Thyroid gland (tissue), 4 donors: ENCODE measurements at regions not wholly inside any gene's neighbourhood (a gene's known extent, or its start where the extent isn't known, plus 50 kb on each side); places are given as distances from the start of the nearest gene placed in this dataset.

Source experiments
- DNase-seq, 2 donors: peaks; one replicate each; pipeline ENCODE4 v3.0.0-alpha.2; 2019
- H3K27ac ChIP-seq, 3 donors: fragments of 200-600 bp; sonication (generic); 1 replicate in 2 of 3; 2 replicates in 1 of 3; pipeline ENCODE4 v1.5.1; 2016 to 2019; ENCODE audit warnings: mild to moderate bottlenecking in 1 of 3, moderate library complexity in 1 of 3
- H3K27me3 ChIP-seq: fragments of 200-600 bp; sonication (generic); one replicate; pipeline ENCODE4 v1.5.1; 2019
- H3K36me3 ChIP-seq, 2 donors: fragments of 200-600 bp; sonication (generic); one replicate each; pipeline ENCODE4 v1.5.1; 2016 to 2019
- H3K4me1 ChIP-seq, 2 donors: fragments of 200-600 bp; sonication (generic); one replicate each; pipeline ENCODE4 v1.5.1; 2017 to 2019
- H3K4me3 ChIP-seq, 3 donors: fragments of 200-600 bp; sonication (generic); replicated peaks in 1 of 3; 1 replicate in 2 of 3; 2 replicates in 1 of 3; pipeline ENCODE4 v1.5.1; 2016; ENCODE audit warnings: mild to moderate bottlenecking in 1 of 3
- H3K9me3 ChIP-seq: fragments of 200-600 bp; sonication (generic); one replicate; pipeline ENCODE4 v1.5.1; 2017
- POLR2A ChIP-seq, 2 donors: fragments of 450-650 bp; IDR thresholded peaks; one replicate each; pipeline ENCODE4 v1.6.1; 2017; ENCODE audit warnings: antibody characterized with exemption in 2 of 2, mild to moderate bottlenecking in 2 of 2, moderate library complexity in 1 of 2
- WGBS, 2 donors: methylation state at CpG; one replicate each; pipeline ENCODE4 v1.1.5; 2017; 5-methylcytosine and 5-hydroxymethylcytosine counted together
- intact Hi-C: fragments of 100-400 bp; cut with DNase I; formaldehyde crosslinking; loops from one replicate; pipeline ENCODE4 v1.15.1; 2023
- TF ChIP-seq, protein P1 (sequence below), 6 experiments: fragments of 200-600 bp in 3 of 6; fragments of 450-650 bp in 3 of 6; sonication (generic) in 3 of 6; IDR thresholded peaks; one replicate each; pipeline ENCODE4 v1.5.1; 2016 to 2019; ENCODE audit warnings: antibody characterized with exemption in 6 of 6, mild to moderate bottlenecking in 2 of 6, inconsistent platforms in 1 of 6, moderate library complexity in 1 of 6

DNA sequence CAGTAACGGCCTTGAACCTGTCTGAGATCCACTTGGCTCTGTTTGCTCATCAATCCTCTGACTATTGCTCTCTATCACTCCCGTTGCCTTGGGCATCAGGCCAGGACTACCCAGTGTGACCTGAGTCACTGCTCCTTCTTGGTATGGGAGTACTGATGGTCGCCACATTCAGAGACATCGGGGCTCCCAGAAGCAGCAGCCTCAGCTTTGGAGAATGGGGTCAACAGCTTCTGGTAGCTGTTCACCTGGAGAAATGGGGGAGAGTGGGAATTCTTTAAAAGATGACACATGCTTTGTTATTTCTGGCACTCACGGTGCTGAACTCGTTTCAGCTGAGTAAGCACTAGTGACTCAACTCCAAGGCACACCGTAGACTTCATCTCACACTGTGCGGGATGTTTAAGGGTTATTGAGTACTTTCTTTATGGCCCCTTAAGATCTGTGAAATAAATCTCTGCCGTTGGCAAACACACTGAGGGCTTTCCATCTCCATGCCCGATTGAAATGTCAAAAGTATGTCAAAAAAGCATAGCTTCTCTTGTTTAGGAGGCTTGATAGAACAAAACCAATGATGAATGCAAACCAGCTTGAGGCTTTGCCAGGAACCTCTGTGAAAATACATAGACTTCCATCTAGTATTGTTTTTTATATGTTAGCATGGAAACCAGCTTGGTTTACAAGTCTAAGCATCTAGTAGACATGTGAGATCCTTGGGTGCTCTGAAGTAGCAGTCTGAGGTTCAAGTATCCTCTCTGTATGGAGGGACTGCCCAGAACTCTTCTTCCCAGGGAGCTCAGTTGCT, 333.1 kb downstream of the CXCL12 start:
- no peaks in the 10 kb centered on the region for H3K27me3 ChIP-seq
- WGBS, 2 donors = 32 to 35% methylated on average over 10 of the region's 10 CpGs
- no peaks in the 10 kb centered on the region for H3K36me3 ChIP-seq
- no peaks in the 10 kb centered on the region for H3K9me3 ChIP-seq
- peak; percentile 26 to 33 for DNase-seq
- H3K27ac ChIP-seq = no peak overlapping the region
- no peak overlapping the region for H3K4me3 ChIP-seq
- intact Hi-C loops = no loop called here
- H3K4me1 ChIP-seq = peaks cover 0 to 11% of the 10 kb centered on the region in 2 donors
- TF ChIP-seq POLR2A (IDR thresholded peaks at IDR 0.05) = no peak
- TF ChIP-seq, protein P1, sequence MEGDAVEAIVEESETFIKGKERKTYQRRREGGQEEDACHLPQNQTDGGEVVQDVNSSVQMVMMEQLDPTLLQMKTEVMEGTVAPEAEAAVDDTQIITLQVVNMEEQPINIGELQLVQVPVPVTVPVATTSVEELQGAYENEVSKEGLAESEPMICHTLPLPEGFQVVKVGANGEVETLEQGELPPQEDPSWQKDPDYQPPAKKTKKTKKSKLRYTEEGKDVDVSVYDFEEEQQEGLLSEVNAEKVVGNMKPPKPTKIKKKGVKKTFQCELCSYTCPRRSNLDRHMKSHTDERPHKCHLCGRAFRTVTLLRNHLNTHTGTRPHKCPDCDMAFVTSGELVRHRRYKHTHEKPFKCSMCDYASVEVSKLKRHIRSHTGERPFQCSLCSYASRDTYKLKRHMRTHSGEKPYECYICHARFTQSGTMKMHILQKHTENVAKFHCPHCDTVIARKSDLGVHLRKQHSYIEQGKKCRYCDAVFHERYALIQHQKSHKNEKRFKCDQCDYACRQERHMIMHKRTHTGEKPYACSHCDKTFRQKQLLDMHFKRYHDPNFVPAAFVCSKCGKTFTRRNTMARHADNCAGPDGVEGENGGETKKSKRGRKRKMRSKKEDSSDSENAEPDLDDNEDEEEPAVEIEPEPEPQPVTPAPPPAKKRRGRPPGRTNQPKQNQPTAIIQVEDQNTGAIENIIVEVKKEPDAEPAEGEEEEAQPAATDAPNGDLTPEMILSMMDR (IDR thresholded peaks at IDR 0.05) = no peak

DNA sequence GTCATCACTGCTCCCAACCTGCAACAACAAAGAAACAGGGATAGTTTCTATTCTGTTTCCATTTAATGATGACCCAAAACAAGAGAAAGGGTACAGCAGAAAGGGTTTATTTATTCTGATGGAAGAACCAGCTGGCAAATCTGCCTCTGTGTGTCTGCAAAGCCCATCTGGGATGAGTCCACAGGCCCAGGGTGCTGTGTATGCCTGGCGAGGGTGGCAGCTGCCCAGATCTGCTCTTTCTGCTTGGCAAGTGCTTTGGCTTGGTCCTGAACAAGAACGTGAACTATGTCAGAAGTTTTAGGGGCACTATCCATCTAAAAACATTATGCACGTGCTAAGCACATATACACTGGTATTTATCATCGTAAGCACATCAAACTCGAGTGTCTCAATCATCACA, 333.8 kb downstream of the CXCL12 start:
- Histone ChIP-seq H3K36me3 (no peaks in the 10 kb centered on the region), H3K4me1 (peaks cover 6 to 18% of the 10 kb centered on the region in 2 donors), H3K27me3 (no peaks in the 10 kb centered on the region), H3K9me3 (no peaks in the 10 kb centered on the region), H3K27ac (no peak overlapping the region), H3K4me3 (no peak overlapping the region)
- WGBS, 2 donors = 85 to 88% methylated on average over 5 of the region's 5 CpGs
- TF ChIP-seq, protein P1 (IDR thresholded peaks at IDR 0.05) = no peak
- no peak for TF ChIP-seq POLR2A (IDR thresholded peaks at IDR 0.05)
- no peak for DNase-seq
- intact Hi-C loops = no loop called here

DNA sequence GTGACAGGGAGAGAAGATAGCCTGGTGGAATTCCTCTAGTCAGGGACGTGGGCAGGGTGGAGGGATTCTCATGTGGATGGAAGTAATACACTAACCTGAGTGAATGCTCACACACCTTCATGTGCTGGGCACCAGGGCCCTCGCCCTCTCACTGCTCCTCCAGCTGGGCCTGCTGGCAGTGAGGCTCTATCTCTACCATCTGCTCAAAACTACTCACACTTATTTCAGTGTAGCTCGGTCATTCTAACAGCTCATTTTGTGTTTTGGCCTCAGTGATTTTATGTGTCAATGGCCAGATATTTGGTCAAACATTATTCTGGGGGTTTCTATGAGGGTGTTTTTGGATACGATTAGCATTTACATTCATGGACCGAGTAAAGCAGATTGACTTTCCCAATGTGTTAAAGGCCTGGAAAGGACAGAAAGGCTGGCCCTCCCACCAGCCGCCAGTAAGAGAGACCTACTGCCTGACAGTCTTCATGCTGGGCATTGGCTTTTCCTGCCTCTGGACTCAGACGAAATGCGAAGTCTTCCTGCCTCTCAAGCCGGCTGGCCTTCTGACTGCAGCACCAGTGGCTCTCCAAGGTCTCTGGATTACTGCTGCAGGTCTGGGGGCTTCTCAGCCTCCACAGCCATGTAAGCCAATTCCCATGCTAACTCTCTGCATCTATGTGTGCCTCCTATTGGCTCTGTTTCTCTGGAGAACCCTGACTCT, 335.4 kb downstream of the CXCL12 start:
- Histone ChIP-seq H3K9me3 (no peaks in the 10 kb centered on the region), H3K4me1 (peaks cover 7 to 18% of the 10 kb centered on the region in 2 donors), H3K36me3 (no peaks in the 10 kb centered on the region), H3K4me3 (no peak overlapping the region), H3K27ac (no peak overlapping the region), H3K27me3 (no peaks in the 10 kb centered on the region)
- 91 to 99% methylated on average over 8 to 9 of the region's 9 CpGs for WGBS, 2 donors
- no peak for TF ChIP-seq POLR2A (IDR thresholded peaks at IDR 0.05)
- TF ChIP-seq, protein P1 (IDR thresholded peaks at IDR 0.05) = no peak
- no peak for DNase-seq
- intact Hi-C loops = no loop called here

DNA sequence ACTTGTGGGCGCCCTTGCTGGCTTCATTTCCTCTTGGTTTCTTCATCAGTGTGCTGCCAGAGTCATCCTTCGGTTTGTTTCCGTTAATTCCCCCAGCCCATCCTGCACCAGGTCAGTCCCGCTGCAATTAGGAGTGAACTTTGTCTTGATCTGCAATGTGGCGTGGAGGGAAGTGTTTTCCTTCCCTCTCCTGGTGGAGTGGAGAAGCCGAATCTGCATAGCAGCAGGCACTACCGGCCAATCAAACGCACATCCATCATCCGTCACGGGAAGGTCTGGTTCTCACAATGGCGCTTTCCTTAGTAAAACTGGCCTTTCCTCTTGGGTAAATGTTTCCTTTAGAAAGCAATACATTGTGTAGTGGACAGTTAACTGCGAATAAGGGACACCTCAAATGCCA, 337.5 kb downstream of the CXCL12 start:
- TF ChIP-seq POLR2A (IDR thresholded peaks at IDR 0.05) = no peak
- TF ChIP-seq, protein P1 (IDR thresholded peaks at IDR 0.05) = no peak
- Histone ChIP-seq H3K36me3 (no peaks in the 10 kb centered on the region), H3K27me3 (no peaks in the 10 kb centered on the region), H3K27ac (no peak overlapping the region), H3K4me3 (no peak overlapping the region), H3K9me3 (no peaks in the 10 kb centered on the region), H3K4me1 (peaks cover 7 to 18% of the 10 kb centered on the region in 2 donors)
- intact Hi-C loops = no loop called here
- WGBS, 2 donors = 77 to 82% methylated on average over 12 of the region's 12 CpGs
- DNase-seq = no peak

DNA sequence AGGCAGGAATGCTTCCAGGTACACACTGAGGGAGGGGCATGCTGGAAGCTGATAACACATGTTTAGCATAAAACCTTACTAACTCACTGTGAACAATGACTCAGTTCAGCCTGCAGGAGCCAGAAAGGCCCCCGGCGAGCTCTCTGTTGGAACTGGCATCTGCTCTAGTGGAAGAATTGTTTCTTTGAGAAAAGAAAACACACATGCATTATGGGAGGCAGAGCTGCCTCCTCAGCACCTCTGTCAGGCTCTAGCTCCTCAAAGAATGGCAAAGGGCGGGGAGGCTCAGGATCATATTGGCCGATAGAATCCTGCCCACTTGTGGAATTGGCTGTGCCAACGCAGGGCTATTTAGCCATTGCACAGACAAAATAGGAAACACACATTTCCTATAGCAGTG, 338.3 kb downstream of the CXCL12 start:
- Histone ChIP-seq H3K4me1 (peaks cover 7 to 13% of the 10 kb centered on the region in 2 donors), H3K9me3 (no peaks in the 10 kb centered on the region), H3K27ac (peak overlapping the region in 1 of 3 donors; percentile 18), H3K27me3 (no peaks in the 10 kb centered on the region), H3K4me3 (no peak overlapping the region), H3K36me3 (no peaks in the 10 kb centered on the region)
- TF ChIP-seq POLR2A (IDR thresholded peaks at IDR 0.05) = no peak
- TF ChIP-seq, protein P1 (IDR thresholded peaks at IDR 0.05) = peak in 1 of 6 experiments; percentile 23
- peak; percentile 35 to 40 for DNase-seq
- 35 to 36% methylated on average over 5 of the region's 5 CpGs for WGBS, 2 donors
- intact Hi-C loops = no loop called here
